Breast epithelium (tissue), 4 donors: ENCODE measurements at regions not wholly inside any gene's neighbourhood (a gene's known extent, or its start where the extent isn't known, plus 50 kb on each side); places are given as distances from the start of the nearest gene placed in this dataset.
A peak's percentile ranks its signal among the peaks of the same experiment; 100 is the strongest.

Experiments
- DNase-seq, 2 donors: peaks; one replicate each; pipeline ENCODE4 v3.0.0-alpha.2; 2019; ENCODE audit warnings: low spot score in 2 of 2
- H3K27ac ChIP-seq, 2 donors: fragments of 200-600 bp; sonication (generic) in 1 of 2; one replicate each; pipeline ENCODE4 v1.5.1; 2016 to 2019; ENCODE audit warnings: mild to moderate bottlenecking in 1 of 2
- H3K27me3 ChIP-seq, 2 donors: fragments of 200-600 bp; sonication (generic) in 1 of 2; one replicate each; pipeline versions ENCODE4 v1.5.1 to v1.6.0; 2017 to 2019; ENCODE audit warnings: control low read depth in 1 of 2, mild to moderate bottlenecking in 1 of 2
- H3K36me3 ChIP-seq: fragments of 200-600 bp; one replicate; pipeline ENCODE4 v1.5.1; 2019
- H3K4me1 ChIP-seq, 2 donors: fragments of 200-600 bp; sonication (generic); one replicate each; pipeline ENCODE4 v1.5.1; 2016 to 2019; ENCODE audit warnings: control low read depth in 1 of 2
- H3K4me3 ChIP-seq, 3 donors: fragments of 200-600 bp; sonication (generic); 1 replicate in 2 of 3; 2 replicates in 1 of 3; pipeline ENCODE4 v1.5.1; 2016 to 2019; ENCODE audit warnings: mild to moderate bottlenecking in 3 of 3, moderate library complexity in 2 of 3
- H3K9me3 ChIP-seq, 2 donors: fragments of 200-600 bp; sonication (generic) in 1 of 2; one replicate each; pipeline ENCODE4 v1.5.1; 2016 to 2019; ENCODE audit warnings: control low read depth in 1 of 2
- CTCF ChIP-seq, 3 donors: fragments of 450-650 bp; IDR thresholded peaks; one replicate each; pipeline ENCODE4 v1.5.1; 2016 to 2017; ENCODE audit warnings: antibody characterized with exemption in 3 of 3, mild to moderate bottlenecking in 3 of 3, moderate library complexity in 3 of 3
- POLR2A ChIP-seq: fragments of 450-650 bp; IDR thresholded peaks from one replicate; pipeline ENCODE4 v1.6.1; 2016; ENCODE audit warnings: antibody characterized with exemption, mild to moderate bottlenecking, moderate library complexity
- POLR2AphosphoS5 ChIP-seq, 3 donors: sonication (generic); formaldehyde crosslinking; IDR thresholded peaks; one replicate each; pipeline ENCODE4 v1.6.1; 2017; ENCODE audit warnings: antibody characterized with exemption in 3 of 3
- intact Hi-C: fragments of 100-400 bp; cut with DNase I; formaldehyde crosslinking; loops from one replicate; pipeline ENCODE4 v1.15.1; 2023; ENCODE audit warnings: low total_unique reads

- H3K27ac ChIP-seq, result peak overlapping the region in 1 of 2 donors; percentile 48
- H3K9me3 ChIP-seq, result no peaks in the 10 kb centered on the region
- peaks cover 0 to 13% of the 10 kb centered on the region in 2 donors for H3K27me3 ChIP-seq
- TF ChIP-seq CTCF (IDR thresholded peaks at IDR 0.05) (no peak), POLR2AphosphoS5 (IDR thresholded peaks at IDR 0.05) (no peak), POLR2A (no peak)
- intact Hi-C loops, result loop anchor here (2.0 kb wide), 1 partner anchor 47 kb away; no protein-coding TSS in a partner anchor
- H3K4me1 ChIP-seq, result peaks cover 0 to 7% of the 10 kb centered on the region in 2 donors
- H3K36me3 ChIP-seq, result no peaks in the 10 kb centered on the region
- H3K4me3 ChIP-seq, result no peak overlapping the region
- DNase-seq, result peak in 1 of 2 donors; percentile 51
Observed at GRCh38 chr1:115225993-115226685, 111.9 kb downstream of the NGF start.

GRCh38 chr1:115224636-115225035, 113.4 kb downstream of the NGF start:
- no peak overlapping the region for H3K27ac ChIP-seq
- TF ChIP-seq POLR2A, result no peak
- TF ChIP-seq CTCF (IDR thresholded peaks at IDR 0.05), result no peak
- no peak for TF ChIP-seq POLR2AphosphoS5 (IDR thresholded peaks at IDR 0.05)
- no peaks in the 10 kb centered on the region for H3K36me3 ChIP-seq
- peaks cover 0 to 13% of the 10 kb centered on the region in 2 donors for H3K27me3 ChIP-seq
- no peaks in the 10 kb centered on the region for H3K4me1 ChIP-seq
- DNase-seq, result no peak
- H3K9me3 ChIP-seq, result no peaks in the 10 kb centered on the region
- no peak overlapping the region for H3K4me3 ChIP-seq
- intact Hi-C loops, result no loop called here

- H3K9me3 ChIP-seq, result no peaks in the 10 kb centered on the region
- no peak overlapping the region for H3K27ac ChIP-seq
- H3K4me1 ChIP-seq, result no peaks in the 10 kb centered on the region
- no peaks in the 10 kb centered on the region for H3K36me3 ChIP-seq
- no peak for DNase-seq
- H3K4me3 ChIP-seq, result no peak overlapping the region
- peaks cover 0 to 10% of the 10 kb centered on the region in 2 donors for H3K27me3 ChIP-seq
- TF ChIP-seq CTCF (IDR thresholded peaks at IDR 0.05) (no peak), POLR2AphosphoS5 (IDR thresholded peaks at IDR 0.05) (no peak), POLR2A (no peak)
- intact Hi-C loops, result no loop called here
Observed at GRCh38 chr1:115222616-115223402, 115.2 kb downstream of the NGF start.

- intact Hi-C loops, result no loop called here
- DNase-seq, result no peak
- H3K4me1 ChIP-seq, result no peaks in the 10 kb centered on the region
- H3K36me3 ChIP-seq, result no peaks in the 10 kb centered on the region
- peak overlapping the region in 1 of 2 donors; percentile 79 for H3K27ac ChIP-seq
- no peaks in the 10 kb centered on the region for H3K9me3 ChIP-seq
- H3K27me3 ChIP-seq, result peaks cover 0 to 6% of the 10 kb centered on the region in 2 donors
- no peak overlapping the region for H3K4me3 ChIP-seq
- no peak for TF ChIP-seq POLR2A
- no peak for TF ChIP-seq POLR2AphosphoS5 (IDR thresholded peaks at IDR 0.05)
- TF ChIP-seq CTCF (IDR thresholded peaks at IDR 0.05), result no peak
Observed at GRCh38 chr1:115220340-115221270, 117.4 kb downstream of the NGF start.
